SK-N-SH treated with all-trans-retinoic acid at 6 μM for 48 hours (cell line): ENCODE measurements at regions not wholly inside any gene's neighbourhood (a gene's known extent, or its start where the extent isn't known, plus 50 kb on each side); places are given as distances from the start of the nearest gene placed in this dataset.

Source experiments
- ATAC-seq: fragments of 200-7000 bp; cut with Tn5 transposase; 3 replicates; pipeline ENCODE4 v1.9.1; 2020; ENCODE audit warnings: mild to moderate bottlenecking, moderate library complexity
- BACH2 ChIP-seq: fragments of 250-450 bp; sonication (Bioruptor Pico); IDR thresholded peaks from 2 replicates; pipeline ENCODE4 v1.9.0; 2021; ENCODE audit warnings: mild to moderate bottlenecking, borderline replicate concordance
- CREB5 ChIP-seq: fragments of 250-450 bp; sonication (Bioruptor Pico); IDR thresholded peaks from 2 replicates; pipeline ENCODE4 v1.5.1; 2020; ENCODE audit warnings: low read depth, mild to moderate bottlenecking, moderate library complexity
- CSRNP3 ChIP-seq: fragments of 250-450 bp; sonication (Bioruptor Pico); IDR thresholded peaks from 2 replicates; pipeline ENCODE4 v1.5.1; 2021; ENCODE audit warnings: mild to moderate bottlenecking, moderate library complexity
- OSR1 ChIP-seq: fragments of 250-450 bp; sonication (Bioruptor Pico); IDR thresholded peaks from 2 replicates; pipeline ENCODE4 v1.8.0; 2022; ENCODE audit warnings: moderate library complexity, mild to moderate bottlenecking, inconsistent platforms
- PATZ1 ChIP-seq: fragments of 250-450 bp; sonication (Bioruptor Pico); IDR thresholded peaks from 2 replicates; pipeline ENCODE4 v1.8.0; 2020; ENCODE audit warnings: mild to moderate bottlenecking, moderate library complexity, borderline replicate concordance
- POU6F1 ChIP-seq: fragments of 250-450 bp; sonication (Bioruptor Pico); IDR thresholded peaks from 2 replicates; pipeline ENCODE4 v1.8.0; 2021; ENCODE audit warnings: low read depth, mild to moderate bottlenecking, moderate library complexity, borderline replicate concordance
- PPARA ChIP-seq: fragments of 250-450 bp; sonication (Bioruptor Pico); IDR thresholded peaks from 2 replicates; pipeline ENCODE4 v1.5.0; 2020; ENCODE audit warnings: mild to moderate bottlenecking, borderline replicate concordance
- RARB ChIP-seq: fragments of 250-450 bp; sonication (Bioruptor Pico); IDR thresholded peaks from 2 replicates; pipeline ENCODE4 v1.8.0; 2021; ENCODE audit warnings: mild to moderate bottlenecking, moderate library complexity
- SNAI2 ChIP-seq: fragments of 250-450 bp; sonication (Bioruptor Pico); IDR thresholded peaks from 2 replicates; pipeline ENCODE4 v1.5.0; 2020; ENCODE audit warnings: mild to moderate bottlenecking, moderate library complexity
- TCF4 ChIP-seq: fragments of 250-450 bp; sonication (Bioruptor Pico); IDR thresholded peaks from 2 replicates; pipeline ENCODE4 v1.8.0; 2021; ENCODE audit warnings: mild to moderate bottlenecking, moderate library complexity, borderline replicate concordance
- TOX ChIP-seq: fragments of 250-450 bp; sonication (Bioruptor Pico); IDR thresholded peaks from 2 replicates; pipeline ENCODE4 v1.8.0; 2021; ENCODE audit warnings: mild to moderate bottlenecking, moderate library complexity, borderline replicate concordance
- ZC3H10 ChIP-seq: fragments of 250-450 bp; sonication (Bioruptor Pico); IDR thresholded peaks from 2 replicates; pipeline ENCODE4 v1.5.1; 2021; ENCODE audit warnings: mild to moderate bottlenecking, moderate library complexity
- ZFP3 ChIP-seq: fragments of 250-450 bp; sonication (Bioruptor Pico); IDR thresholded peaks from 2 replicates; pipeline ENCODE4 v1.5.0; 2020; ENCODE audit warnings: mild to moderate bottlenecking, moderate library complexity
- ZFP30 ChIP-seq: fragments of 450-650 bp; formaldehyde crosslinking; IDR thresholded peaks from 2 replicates; pipeline ENCODE4 v1.5.0; 2022; ENCODE audit warnings: mild to moderate bottlenecking, moderate library complexity
- ZNF565 ChIP-seq: fragments of 450-650 bp; formaldehyde crosslinking; conservative IDR thresholded peaks from 2 replicates; pipeline ENCODE4 v1.5.0; 2020; ENCODE audit warnings: low read depth, mild to moderate bottlenecking, moderate library complexity
- ZNF70 ChIP-seq: fragments of 450-650 bp; formaldehyde crosslinking; IDR thresholded peaks from 2 replicates; pipeline ENCODE4 v1.5.0; 2020; ENCODE audit warnings: mild to moderate bottlenecking, moderate library complexity

- TF ChIP-seq CREB5 (CRISPR knock-in tag) (no peak), ZC3H10 (no peak), OSR1 (CRISPR knock-in tag) (no peak), TOX (CRISPR knock-in tag) (no peak), CSRNP3 (CRISPR knock-in tag) (no peak), ZNF565 (CRISPR knock-in tag) (no peak), TCF4 (no peak), PATZ1 (CRISPR knock-in tag) (no peak), ZNF70 (CRISPR knock-in tag) (no peak), POU6F1 (CRISPR knock-in tag) (no peak), ZFP3 (CRISPR knock-in tag) (no peak)
- ATAC-seq = no peak
Measured at GRCh38 chr3:194893121-194893987, 207.7 kb downstream of the FAM43A start.

GRCh38 chr3:194894538-194894937 is 208.9 kb downstream of the FAM43A start:
- TF ChIP-seq SNAI2 (CRISPR knock-in tag) = no peak
- no peak for TF ChIP-seq ZNF70 (CRISPR knock-in tag)
- TF ChIP-seq CSRNP3 (CRISPR knock-in tag) = no peak
- no peak for TF ChIP-seq RARB (CRISPR knock-in tag)
- TF ChIP-seq OSR1 (CRISPR knock-in tag) = no peak
- no peak for TF ChIP-seq POU6F1 (CRISPR knock-in tag)
- no peak for TF ChIP-seq TCF4
- TF ChIP-seq ZFP30 = no peak
- TF ChIP-seq CREB5 (CRISPR knock-in tag) = no peak
- TF ChIP-seq BACH2 (CRISPR knock-in tag) = no peak
- no peak for TF ChIP-seq PPARA (CRISPR knock-in tag)

More at GRCh38 chr3:194894538-194894937, 208.9 kb downstream of the FAM43A start:
- ATAC-seq = no peak
